ENCODE measurements at regions not wholly inside any gene's neighbourhood (a gene's known extent, or its start where the extent isn't known, plus 50 kb on each side); places are given as distances from the start of the nearest gene placed in this dataset.
A peak's percentile ranks its signal among the peaks of the same experiment; 100 is the strongest.

- TF ChIP-seq TAF1 (IDR thresholded peaks at IDR 0.05; ENCODE audit: low read depth) (no peak), CTCF (IDR thresholded peaks at IDR 0.05; ENCODE audit: poor library complexity, severe bottlenecking) (no peak), REST (IDR thresholded peaks at IDR 0.05; ENCODE audit: borderline replicate concordance) (no peak), EZH2 (IDR thresholded peaks at IDR 0.05; ENCODE audit: borderline replicate concordance, insufficient read depth, low read length, poor library complexity, severe bottlenecking) (no peak), POLR2AphosphoS5 (IDR thresholded peaks at IDR 0.05) (peak; percentile 18), SMC3 (conservative IDR thresholded peaks at IDR 0.05; ENCODE audit: poor library complexity) (no peak), EP300 (conservative IDR thresholded peaks at IDR 0.05; ENCODE audit: poor library complexity, severe bottlenecking) (peak; percentile 31), RAD21 (conservative IDR thresholded peaks at IDR 0.05) (no peak)
Measured at GRCh38 chr2:234252772-234253171, 202.3 kb downstream of the SPP2 start.
